Vagina (tissue), 2 donors: ENCODE measurements at regions not wholly inside any gene's neighbourhood (a gene's known extent, or its start where the extent isn't known, plus 50 kb on each side); places are given as distances from the start of the nearest gene placed in this dataset.

Experiments used
- DNase-seq, 2 donors: peaks; one replicate each; pipeline ENCODE4 v3.0.0-alpha.2; 2017; ENCODE audit errors: extremely low spot score in 2 of 2
- H3K27ac ChIP-seq: fragments of 200-600 bp; sonication (generic); one replicate; pipeline ENCODE4 v1.5.1; 2019
- H3K27me3 ChIP-seq: fragments of 200-600 bp; sonication (generic); one replicate; pipeline ENCODE4 v1.5.1; 2019
- H3K36me3 ChIP-seq, 2 donors: fragments of 200-600 bp; sonication (generic); one replicate each; pipeline ENCODE4 v1.5.1; 2017 to 2019
- H3K4me1 ChIP-seq: fragments of 200-600 bp; sonication (generic); one replicate; pipeline ENCODE4 v1.5.1; 2019
- H3K4me3 ChIP-seq, 2 donors: fragments of 200-600 bp; sonication (generic); 1 replicate in 1 of 2; 2 replicates in 1 of 2; pipeline ENCODE4 v1.5.1; 2016 to 2019
- H3K9me3 ChIP-seq: fragments of 200-600 bp; sonication (generic); one replicate; pipeline ENCODE4 v1.5.1; 2019
- POLR2A ChIP-seq, 2 donors: fragments of 450-650 bp; IDR thresholded peaks; one replicate each; pipeline ENCODE4 v1.6.1; 2017; ENCODE audit warnings: antibody characterized with exemption in 2 of 2, mild to moderate bottlenecking in 2 of 2, moderate library complexity in 2 of 2
- POLR2AphosphoS5 ChIP-seq, 2 donors: sonication (generic); formaldehyde crosslinking; IDR thresholded peaks; one replicate each; pipeline ENCODE4 v1.9.0; 2017; ENCODE audit warnings: antibody characterized with exemption in 2 of 2, mild to moderate bottlenecking in 2 of 2, low read depth in 1 of 2; ENCODE audit not compliant: insufficient read depth in 1 of 2
- intact Hi-C: fragments of 100-400 bp; cut with DNase I; formaldehyde crosslinking; loops from one replicate; pipeline ENCODE4 v1.15.1; 2023
- TF ChIP-seq, protein P1 (sequence below), 3 experiments: fragments of 450-650 bp in 2 of 3; fragments of 200-600 bp in 1 of 3; sonication (generic) in 1 of 3; IDR thresholded peaks; one replicate each; pipeline ENCODE4 v1.5.1; 2017 to 2019; ENCODE audit warnings: antibody characterized with exemption in 3 of 3, mild to moderate bottlenecking in 2 of 3, moderate library complexity in 2 of 3

DNA sequence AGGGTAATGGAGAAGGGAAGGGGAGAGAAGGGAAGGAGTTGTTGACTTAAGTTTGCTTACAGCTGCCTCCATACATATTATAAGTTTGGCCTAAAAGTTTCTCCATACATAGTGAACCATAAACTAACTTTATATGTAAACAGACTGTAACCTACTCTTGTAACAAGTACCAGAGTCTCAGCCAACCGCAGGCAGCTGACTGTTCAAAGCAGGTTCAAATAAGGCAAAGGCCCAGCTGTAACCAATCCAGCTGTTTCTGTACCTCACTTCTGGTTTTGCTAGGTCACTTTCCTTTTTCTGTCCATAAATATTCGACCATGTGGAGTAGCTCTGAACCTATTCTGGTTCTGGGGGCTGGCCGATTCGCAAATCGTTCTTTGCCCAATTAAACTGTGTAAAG, 591.2 kb downstream of the INSC start:
- H3K4me3 ChIP-seq = no peak overlapping the region
- intact Hi-C loops = no loop called here
- peaks cover 14% of the 10 kb centered on the region for H3K4me1 ChIP-seq
- H3K27ac ChIP-seq = no peak overlapping the region
- no peaks in the 10 kb centered on the region for H3K9me3 ChIP-seq
- no peak for DNase-seq
- no peaks in the 10 kb centered on the region for H3K27me3 ChIP-seq
- H3K36me3 ChIP-seq = no peaks in the 10 kb centered on the region
- TF ChIP-seq, protein P1, sequence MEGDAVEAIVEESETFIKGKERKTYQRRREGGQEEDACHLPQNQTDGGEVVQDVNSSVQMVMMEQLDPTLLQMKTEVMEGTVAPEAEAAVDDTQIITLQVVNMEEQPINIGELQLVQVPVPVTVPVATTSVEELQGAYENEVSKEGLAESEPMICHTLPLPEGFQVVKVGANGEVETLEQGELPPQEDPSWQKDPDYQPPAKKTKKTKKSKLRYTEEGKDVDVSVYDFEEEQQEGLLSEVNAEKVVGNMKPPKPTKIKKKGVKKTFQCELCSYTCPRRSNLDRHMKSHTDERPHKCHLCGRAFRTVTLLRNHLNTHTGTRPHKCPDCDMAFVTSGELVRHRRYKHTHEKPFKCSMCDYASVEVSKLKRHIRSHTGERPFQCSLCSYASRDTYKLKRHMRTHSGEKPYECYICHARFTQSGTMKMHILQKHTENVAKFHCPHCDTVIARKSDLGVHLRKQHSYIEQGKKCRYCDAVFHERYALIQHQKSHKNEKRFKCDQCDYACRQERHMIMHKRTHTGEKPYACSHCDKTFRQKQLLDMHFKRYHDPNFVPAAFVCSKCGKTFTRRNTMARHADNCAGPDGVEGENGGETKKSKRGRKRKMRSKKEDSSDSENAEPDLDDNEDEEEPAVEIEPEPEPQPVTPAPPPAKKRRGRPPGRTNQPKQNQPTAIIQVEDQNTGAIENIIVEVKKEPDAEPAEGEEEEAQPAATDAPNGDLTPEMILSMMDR (IDR thresholded peaks at IDR 0.05) = no peak
- TF ChIP-seq POLR2A (IDR thresholded peaks at IDR 0.05) (no peak), POLR2AphosphoS5 (IDR thresholded peaks at IDR 0.05; ENCODE audit: insufficient read depth in 1 of 2, low read depth in 1 of 2) (no peak)

DNA sequence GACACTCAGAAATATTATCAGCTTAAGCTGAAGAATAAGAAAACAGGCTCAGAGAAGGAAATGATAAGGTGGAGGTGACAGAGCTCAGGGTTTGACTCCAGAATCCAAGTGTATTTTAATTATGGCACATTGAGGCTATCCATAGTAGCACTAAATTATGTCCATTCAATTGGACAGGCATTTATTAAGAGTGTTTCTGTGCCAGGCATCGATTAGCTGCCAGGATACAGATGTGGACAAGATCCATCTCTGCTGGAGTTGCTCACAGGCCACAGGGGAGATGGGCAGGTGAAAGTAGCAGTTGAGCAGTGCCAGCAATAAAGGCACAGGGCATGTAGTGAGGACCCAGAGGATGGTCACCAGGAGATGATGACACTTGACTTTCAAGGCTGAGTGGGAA, 592.5 kb downstream of the INSC start:
- TF ChIP-seq POLR2A (IDR thresholded peaks at IDR 0.05) (no peak), POLR2AphosphoS5 (IDR thresholded peaks at IDR 0.05; ENCODE audit: insufficient read depth in 1 of 2, low read depth in 1 of 2) (no peak)
- TF ChIP-seq, protein P1 (IDR thresholded peaks at IDR 0.05) = no peak
- Histone ChIP-seq H3K9me3 (no peaks in the 10 kb centered on the region), H3K27me3 (no peaks in the 10 kb centered on the region)

DNA sequence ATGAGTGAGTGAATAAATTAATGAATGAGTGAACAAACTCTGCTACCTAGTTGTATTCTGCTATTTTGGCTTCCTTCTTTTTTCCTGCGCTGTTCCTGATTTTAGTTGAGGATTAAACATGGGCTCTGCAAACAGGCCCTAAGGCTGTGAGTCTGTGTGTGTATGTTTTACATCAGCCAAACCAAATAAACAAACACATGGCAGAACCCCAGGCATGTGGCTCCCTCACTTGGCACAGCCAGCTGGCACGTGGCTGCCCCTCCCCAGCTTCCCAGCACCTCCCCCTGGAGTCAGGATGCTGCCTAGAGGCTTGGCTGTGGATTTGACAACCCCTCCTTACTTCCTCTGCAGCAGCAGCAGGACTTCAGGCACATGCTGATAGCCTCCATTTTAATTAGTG, 593.2 kb downstream of the INSC start:
- no peaks in the 10 kb centered on the region for H3K36me3 ChIP-seq
- TF ChIP-seq POLR2AphosphoS5 (IDR thresholded peaks at IDR 0.05; ENCODE audit: insufficient read depth in 1 of 2, low read depth in 1 of 2) = peak in 1 of 2 donors; percentile 17
- no peak for TF ChIP-seq POLR2A (IDR thresholded peaks at IDR 0.05)
- no peak overlapping the region for H3K27ac ChIP-seq
- no peaks in the 10 kb centered on the region for H3K27me3 ChIP-seq
- intact Hi-C loops = no loop called here
- no peak overlapping the region for H3K4me3 ChIP-seq
- no peak for DNase-seq
- H3K4me1 ChIP-seq = peaks cover 14% of the 10 kb centered on the region
- H3K9me3 ChIP-seq = no peaks in the 10 kb centered on the region

More for the DNA sequence above, 592.5 kb downstream of the INSC start:
- intact Hi-C loops = no loop called here
- no peak for DNase-seq
- Histone ChIP-seq H3K36me3 (no peaks in the 10 kb centered on the region), H3K4me1 (peaks cover 14% of the 10 kb centered on the region), H3K27ac (no peak overlapping the region), H3K4me3 (no peak overlapping the region)

DNA sequence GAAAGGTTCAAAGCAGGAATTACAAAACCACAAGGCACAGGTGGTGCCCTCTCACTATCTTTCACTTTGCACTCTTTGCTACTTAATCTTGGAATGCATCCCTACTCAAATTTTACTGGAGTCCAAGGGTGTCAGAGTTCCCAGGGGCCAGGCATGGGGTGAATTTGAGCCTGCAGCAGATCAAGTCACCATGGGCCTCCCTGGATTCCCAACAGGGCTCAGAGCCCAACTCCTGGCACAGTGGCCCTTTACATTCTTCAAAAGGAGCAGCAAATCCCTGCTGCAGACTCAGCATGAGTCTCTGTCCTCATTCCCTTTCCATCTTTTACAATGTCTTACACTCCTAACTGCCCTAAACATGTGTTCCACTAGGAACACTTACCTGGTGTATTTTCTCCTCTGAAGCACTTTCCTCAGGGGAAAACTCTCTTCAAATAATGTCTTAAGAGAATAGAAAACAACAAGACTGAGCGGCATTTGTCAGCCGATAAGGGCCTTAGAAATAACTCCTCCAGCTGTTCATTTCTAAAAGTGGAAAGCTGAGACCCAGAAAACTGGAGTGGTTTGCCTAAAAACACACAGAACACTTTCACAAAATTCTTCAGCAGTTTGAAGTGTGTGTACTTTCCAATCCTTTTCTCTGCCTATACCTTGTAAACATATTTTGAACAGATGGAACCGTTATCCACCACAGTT, 596.0 kb downstream of the INSC start:
- H3K4me3 ChIP-seq = no peak overlapping the region
- intact Hi-C loops = no loop called here
- H3K27ac ChIP-seq = no peak overlapping the region
- no peak for DNase-seq
- H3K4me1 ChIP-seq = peaks cover 14% of the 10 kb centered on the region
- TF ChIP-seq POLR2AphosphoS5 (IDR thresholded peaks at IDR 0.05; ENCODE audit: insufficient read depth in 1 of 2, low read depth in 1 of 2) (no peak), POLR2A (IDR thresholded peaks at IDR 0.05) (no peak)
- TF ChIP-seq, protein P1 (IDR thresholded peaks at IDR 0.05) = no peak
- no peaks in the 10 kb centered on the region for H3K9me3 ChIP-seq
- H3K27me3 ChIP-seq = no peaks in the 10 kb centered on the region
- H3K36me3 ChIP-seq = no peaks in the 10 kb centered on the region

DNA sequence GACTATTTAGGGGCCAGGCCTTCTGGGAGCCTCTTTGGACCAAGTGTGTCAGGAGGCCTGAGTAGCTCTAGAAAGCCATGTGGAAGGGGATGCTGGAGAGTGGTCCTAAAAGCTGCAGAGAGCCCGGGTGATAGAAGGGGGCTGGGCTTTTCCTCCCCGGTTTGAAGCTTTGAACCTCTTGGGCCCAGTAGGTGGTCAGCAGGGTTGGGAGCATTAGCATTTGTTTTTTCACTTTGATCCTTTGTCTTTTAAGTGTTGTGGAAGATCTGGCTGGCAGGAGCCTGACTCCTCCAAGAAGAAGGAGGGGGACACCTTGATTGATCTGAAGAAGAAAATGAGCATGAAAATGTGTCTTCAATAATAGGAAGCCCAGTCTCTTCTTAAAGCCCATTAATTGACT, 596.6 kb downstream of the INSC start:
- no peaks in the 10 kb centered on the region for H3K27me3 ChIP-seq
- no peak for DNase-seq
- H3K9me3 ChIP-seq = no peaks in the 10 kb centered on the region
- no peak overlapping the region for H3K4me3 ChIP-seq
- intact Hi-C loops = no loop called here
- no peak overlapping the region for H3K27ac ChIP-seq
- H3K4me1 ChIP-seq = peaks cover 14% of the 10 kb centered on the region
- TF ChIP-seq POLR2AphosphoS5 (IDR thresholded peaks at IDR 0.05; ENCODE audit: insufficient read depth in 1 of 2, low read depth in 1 of 2) (no peak), POLR2A (IDR thresholded peaks at IDR 0.05) (no peak)
- TF ChIP-seq, protein P1 (IDR thresholded peaks at IDR 0.05) = no peak
- H3K36me3 ChIP-seq = no peaks in the 10 kb centered on the region
